Bronchial epithelial cell (primary cell): ENCODE measurements at regions not wholly inside any gene's neighbourhood (a gene's known extent, or its start where the extent isn't known, plus 50 kb on each side); places are given as distances from the start of the nearest gene placed in this dataset.
A peak's percentile ranks its signal among the peaks of the same experiment; 100 is the strongest.

ENCODE experiments used
- DNase-seq: peaks from one replicate; pipeline ENCODE4 v3.0.0-alpha.2; 2010; ENCODE audit warnings: low read depth
- FAIRE-seq: peaks from 2 replicates; lab custom pipeline; 2011; peaks lifted over from hg19 to GRCh38; lab: Jason Lieb, UNC
- H3K27me3 ChIP-seq: 2 replicates; pipeline ENCODE4 v1.5.1; 2011; ENCODE audit warnings: low read length; ENCODE audit not compliant: control insufficient read depth, insufficient read depth
- H3K36me3 ChIP-seq: 2 replicates; pipeline ENCODE4 v1.5.1; 2011; ENCODE audit warnings: low read length; ENCODE audit not compliant: control insufficient read depth, insufficient read depth
- H3K4me3 ChIP-seq: 2 replicates; pipeline ENCODE4 v1.5.1; 2011; ENCODE audit warnings: mild to moderate bottlenecking, low read depth, low read length, control low read depth
- CTCF ChIP-seq: IDR thresholded peaks from 2 replicates; pipeline ENCODE4 v1.5.1; 2011; ENCODE audit warnings: mild to moderate bottlenecking, moderate library complexity, low read length, control low read depth, inconsistent platforms; ENCODE audit not compliant: insufficient read depth, severe bottlenecking

GRCh38 chr5:96088706-96089498 lies 127.3 kb upstream of the ELL2 start:
- Histone ChIP-seq H3K4me3 (no peak overlapping the region), H3K36me3 (no peaks in the 10 kb centered on the region), H3K27me3 (no peaks in the 10 kb centered on the region)
- FAIRE-seq: no peak
- no peak for DNase-seq
- TF ChIP-seq CTCF: no peak

DNA sequence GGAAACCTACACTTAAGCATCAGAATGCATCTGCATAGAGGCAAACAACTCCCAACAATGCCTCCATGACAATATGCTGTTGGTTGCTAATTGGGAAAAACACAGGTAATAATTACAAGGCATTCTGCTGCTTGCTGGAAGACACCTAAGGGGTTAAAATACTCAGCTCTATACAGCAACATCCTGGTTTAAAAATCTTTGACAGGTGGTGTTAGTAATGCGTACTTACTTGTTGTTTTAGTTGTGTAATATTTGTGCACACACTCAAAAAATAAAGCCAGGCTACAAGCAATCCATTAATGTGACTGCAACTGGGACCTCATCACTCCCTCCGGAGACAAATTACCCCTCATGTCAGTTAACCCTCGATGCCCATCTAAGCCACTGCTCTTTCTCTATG lies 126.3 kb upstream of the ELL2 start:
- TF ChIP-seq CTCF: no peak
- Histone ChIP-seq H3K27me3 (no peaks in the 10 kb centered on the region), H3K4me3 (no peak overlapping the region), H3K36me3 (no peaks in the 10 kb centered on the region)
- no peak for FAIRE-seq
- no peak for DNase-seq

- no peaks in the 10 kb centered on the region for H3K27me3 ChIP-seq
- DNase-seq (peak; percentile 84), FAIRE-seq (no peak)
- no peaks in the 10 kb centered on the region for H3K36me3 ChIP-seq
- H3K4me3 ChIP-seq: no peak overlapping the region
- no peak for TF ChIP-seq CTCF
These were observed 123.3 kb upstream of the ELL2 start for GRCh38 chr5:96084874-96085506.

GRCh38 chr5:96083361-96083881 lies 121.8 kb upstream of the ELL2 start:
- H3K4me3 ChIP-seq: no peak overlapping the region
- FAIRE-seq (no peak), DNase-seq (no peak)
- H3K36me3 ChIP-seq: no peaks in the 10 kb centered on the region
- no peak for TF ChIP-seq CTCF
- no peaks in the 10 kb centered on the region for H3K27me3 ChIP-seq

DNA sequence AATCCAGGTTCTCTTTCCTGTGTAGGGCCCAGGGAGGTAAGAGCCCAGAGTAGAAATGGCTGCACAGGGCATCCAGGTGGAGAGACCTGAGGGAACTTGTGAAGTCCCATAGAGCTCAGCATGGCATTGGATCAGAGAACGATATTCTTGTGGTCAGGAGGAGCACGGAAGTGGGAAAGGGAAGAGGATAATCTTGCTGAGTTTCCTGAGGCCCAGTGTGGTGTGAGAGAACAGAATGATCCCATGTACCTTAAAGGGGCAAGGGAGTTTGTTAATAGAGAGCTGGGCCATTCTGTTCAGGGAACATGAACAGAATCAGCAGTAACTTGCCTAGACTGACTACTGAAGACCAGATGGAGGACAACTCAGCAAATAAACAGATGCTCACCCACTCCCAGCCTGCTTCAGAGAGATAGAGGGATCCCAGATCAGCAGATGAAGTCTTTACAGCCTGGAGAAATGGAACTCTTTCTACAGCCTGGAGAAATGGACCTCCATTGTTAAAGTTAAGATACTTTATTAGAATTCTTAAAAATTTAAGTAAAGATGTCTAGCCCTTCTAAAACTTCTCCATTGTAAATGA lies 119.7 kb upstream of the ELL2 start:
- Histone ChIP-seq H3K4me3 (no peak overlapping the region), H3K36me3 (no peaks in the 10 kb centered on the region), H3K27me3 (no peaks in the 10 kb centered on the region)
- no peak for TF ChIP-seq CTCF
- no peak for DNase-seq
- peak; percentile 80 for FAIRE-seq
